HCT116 (cell line): ENCODE measurements at regions not wholly inside any gene's neighbourhood (a gene's known extent, or its start where the extent isn't known, plus 50 kb on each side); places are given as distances from the start of the nearest gene placed in this dataset.
"Not testable (repeated sequence)": the region's sequence is repeated elsewhere in the genome, so short reads cannot be mapped to it uniquely, and the experiment has no call there.

Experiments
- ATAC-seq: fragments of 200-7000 bp; cut with Tn5 transposase; 2 replicates; pipeline ENCODE4 v1.9.1; 2020; ENCODE audit warnings: mild to moderate bottlenecking, moderate library complexity
- BruUV-seq: library from RNA; stranded (reverse); fragments of 400-500 nt; replicated peaks from 2 replicates; lab custom pipeline; 2021; lab: Mats Ljungman, UMichigan
- CTCF ChIA-PET: fragments of 300-600 bp; sonication (Branson Sonifier 250); formaldehyde crosslinking; loops from one replicate; lab custom pipeline; 2021; ENCODE audit warnings: antibody characterized with exemption; lab: Charles Lee
- POLR2A ChIA-PET: fragments of 300-600, 350-600 bp; sonication (Branson Sonifier 250); formaldehyde crosslinking; loops from one replicate; lab custom pipeline; 2021; ENCODE audit warnings: antibody characterized with exemption; lab: Charles Lee
- RAD21 ChIA-PET, 2 experiments: fragments of 300-600 bp; sonication (Branson Sonifier 250); formaldehyde crosslinking; loops; one replicate each; lab custom pipeline; 2023; ENCODE audit warnings: low total read pairs in 2 of 2; ENCODE audit not compliant: uncharacterized antibody in 2 of 2, unreplicated experiment in 2 of 2, low non-redundant PET in 1 of 2; lab: Charles Lee
- DNase-seq: peaks from one replicate; pipeline ENCODE4 v3.0.0-alpha.2; 2010; ENCODE audit warnings: low read depth, low spot score
- H2AFZ ChIP-seq: fragments of 200-600 bp; shearing (Covaris generic), sonication (generic); 2 replicates; pipeline ENCODE4 v1.6.1; 2017; ENCODE audit warnings: low read depth, mixed run types, mixed read lengths, antibody characterized with exemption, low read length; ENCODE audit not compliant: poor library complexity, severe bottlenecking
- H3K27ac ChIP-seq: 2 replicates; pipeline ENCODE4 v1.5.1; 2012; ENCODE audit warnings: low read depth, low read length
- H3K27me3 ChIP-seq: fragments of 200-600 bp; sonication (generic); 2 replicates; pipeline ENCODE4 v1.6.1; 2016; ENCODE audit warnings: mixed run types, low read length, mixed read lengths; ENCODE audit not compliant: insufficient read depth
- H3K36me3 ChIP-seq, 2 experiments: fragments of 200-500 bp in 1 of 2; fragments of 200-600 bp in 1 of 2; sonication (Bioruptor generic) in 1 of 2; sonication (generic) in 1 of 2; 2 replicates each; pipeline versions ENCODE4 v1.5.1 to v1.6.1; 2014 to 2016; ENCODE audit warnings: low read length in 2 of 2, inconsistent platforms in 1 of 2, mixed read lengths in 1 of 2, mixed run types in 1 of 2; ENCODE audit not compliant: insufficient read depth in 2 of 2, control insufficient read depth in 1 of 2
- H3K4me1 ChIP-seq, 2 experiments: fragments of 200-600 bp in 1 of 2; sonication (generic) in 1 of 2; 2 replicates each; pipeline versions ENCODE4 v1.5.1 to v1.6.1; 2012 to 2017; ENCODE audit warnings: low read length in 2 of 2, inconsistent platforms in 1 of 2, mild to moderate bottlenecking in 1 of 2, mixed read lengths in 1 of 2, mixed run types in 1 of 2, moderate library complexity in 1 of 2; ENCODE audit not compliant: insufficient read depth in 2 of 2, control insufficient read depth in 1 of 2
- H3K4me2 ChIP-seq: fragments of 200-600 bp; sonication (generic); 2 replicates; pipeline ENCODE4 v1.6.1; 2017; ENCODE audit warnings: mixed run types, low read length, mixed read lengths
- H3K4me3 ChIP-seq, 2 experiments: fragments of 200-600 bp in 1 of 2; sonication (generic) in 1 of 2; replicated peaks in 1 of 2; 2 replicates each; pipeline ENCODE4 v1.5.1; 2011 to 2016; ENCODE audit warnings: low read length in 2 of 2, control low read depth in 1 of 2, low read depth in 1 of 2, mild to moderate bottlenecking in 1 of 2, mixed read lengths in 1 of 2, mixed run types in 1 of 2
- H3K79me2 ChIP-seq: fragments of 200-600 bp; sonication (generic); 2 replicates; pipeline ENCODE4 v1.6.1; 2017; ENCODE audit warnings: mild to moderate bottlenecking, mixed run types, low read length, moderate library complexity, mixed read lengths; ENCODE audit not compliant: insufficient read depth
- H3K9ac ChIP-seq: fragments of 200-600 bp; sonication (generic); 2 replicates; pipeline ENCODE4 v1.6.1; 2016; ENCODE audit warnings: low read length, mixed read lengths
- H3K9me2 ChIP-seq: fragments of 200-600 bp; sonication (generic), shearing (Covaris generic); 2 replicates; pipeline ENCODE4 v1.6.1; 2017; ENCODE audit warnings: mixed run types, mild to moderate bottlenecking, moderate library complexity; ENCODE audit not compliant: insufficient read depth
- H3K9me3 ChIP-seq, 2 experiments: fragments of 200-500 bp in 1 of 2; fragments of 200-600 bp in 1 of 2; sonication (Bioruptor generic) in 1 of 2; sonication (generic) in 1 of 2; 2 replicates each; pipeline ENCODE4 v1.6.1; 2014 to 2017; ENCODE audit warnings: low read length in 2 of 2, mixed read lengths in 2 of 2, inconsistent platforms in 1 of 2, low read depth in 1 of 2, mild to moderate bottlenecking in 1 of 2, mixed run types in 1 of 2, moderate library complexity in 1 of 2; ENCODE audit not compliant: control insufficient read depth in 1 of 2, insufficient read depth in 1 of 2
- H4K20me1 ChIP-seq: fragments of 200-600 bp; sonication (generic), shearing (Covaris generic); 2 replicates; pipeline ENCODE4 v1.6.1; 2017; ENCODE audit warnings: mixed run types, mild to moderate bottlenecking, moderate library complexity; ENCODE audit not compliant: insufficient read depth
- ELF1 ChIP-seq: IDR thresholded peaks from 2 replicates; pipeline ENCODE4 v1.6.1; 2012; ENCODE audit warnings: low read depth, borderline replicate concordance
- RAD21 ChIP-seq: IDR thresholded peaks from 2 replicates; pipeline ENCODE4 v1.6.1; 2012; ENCODE audit warnings: low read depth, mild to moderate bottlenecking
- ZFX ChIP-seq: fragments of 450-650 bp; IDR thresholded peaks from 2 replicates; pipeline ENCODE4 v1.6.1; 2017
- intact Hi-C: fragments of 100-400 bp; cut with micrococcal nuclease; formaldehyde crosslinking; loops from 2 replicates; pipeline ENCODE4 v1.10.0; 2022
- TF ChIP-seq, protein P1 (sequence below), 3 experiments: fragments of 200-600 bp in 1 of 3; sonication (generic) in 1 of 3; IDR thresholded peaks in 2 of 3; conservative IDR thresholded peaks in 1 of 3; 2 replicates each; pipeline ENCODE4 v1.5.1; 2012 to 2017; ENCODE audit warnings: low read depth in 2 of 3, low read length in 2 of 3, antibody characterized with exemption in 1 of 3, borderline replicate concordance in 1 of 3, control low read depth in 1 of 3, mild to moderate bottlenecking in 1 of 3, mixed read lengths in 1 of 3, mixed run types in 1 of 3, moderate library complexity in 1 of 3; ENCODE audit not compliant: insufficient read depth in 1 of 3

DNA sequence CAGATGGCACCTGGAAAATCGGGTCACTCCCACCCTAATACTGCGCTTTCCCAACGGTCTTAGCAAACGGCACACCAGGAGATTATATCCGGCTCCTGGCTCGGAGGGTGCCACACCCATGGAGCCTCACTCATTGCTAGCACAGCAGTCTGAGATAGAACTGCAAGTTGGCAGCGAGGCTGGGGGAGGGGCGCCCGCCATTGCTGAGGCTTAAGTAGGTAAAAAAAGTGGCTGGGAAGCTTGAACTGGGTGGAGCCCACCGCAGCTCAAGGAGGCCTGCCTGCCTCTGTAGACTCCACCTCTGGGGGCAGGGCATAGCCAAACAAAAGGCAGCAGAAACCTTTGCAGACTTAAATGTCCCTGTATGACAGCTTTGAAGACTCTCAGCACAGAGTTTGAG is 189.6 kb upstream of the GPR149 start:
- H3K9me2 ChIP-seq, H3K27ac ChIP-seq, RAD21 ChIA-PET, H3K79me2 ChIP-seq, H3K9me3 ChIP-seq, H2AFZ ChIP-seq, H3K9ac ChIP-seq, H3K4me3 ChIP-seq, H3K4me1 ChIP-seq, POLR2A ChIA-PET, H3K4me2 ChIP-seq, ATAC-seq, DNase-seq, H3K27me3 ChIP-seq, H3K36me3 ChIP-seq, intact Hi-C loops, BruUV-seq, CTCF ChIA-PET, H4K20me1 ChIP-seq: not testable (repeated sequence)

DNA sequence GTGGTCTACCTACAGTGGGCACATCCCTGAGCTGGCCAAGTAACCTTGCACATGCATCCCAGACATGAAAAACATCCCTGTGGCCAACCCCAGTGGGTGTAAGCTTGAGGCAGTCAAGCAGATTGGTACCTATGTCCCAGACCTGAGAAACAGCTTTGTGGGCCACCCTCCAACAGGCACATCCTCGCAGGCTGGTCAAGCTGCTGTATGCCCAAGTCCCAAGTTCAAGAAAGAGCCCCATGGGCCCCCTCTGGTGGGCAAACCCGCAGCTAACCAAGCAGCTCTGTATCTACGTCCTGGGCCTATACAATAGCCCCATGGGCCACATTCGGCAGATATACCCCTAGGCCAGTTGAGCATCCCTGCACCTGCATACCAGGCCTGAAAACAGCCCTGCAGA is 186.3 kb upstream of the GPR149 start:
- H3K27ac ChIP-seq: no peak overlapping the region
- no peaks in the 10 kb centered on the region for H3K36me3 ChIP-seq
- DNase-seq (no peak), ATAC-seq (peak; percentile 64)
- BruUV-seq: no TSS peak
- H3K27me3 ChIP-seq: no peaks in the 10 kb centered on the region
- H2AFZ ChIP-seq: no peak overlapping the region
- no peaks in the 10 kb centered on the region for H4K20me1 ChIP-seq
- H3K4me3 ChIP-seq: no peak overlapping the region
- intact Hi-C loops: no loop called here
- H3K4me2 ChIP-seq: no peak overlapping the region
- TF ChIP-seq RAD21 (peak; percentile 12; the same call in 1 of the 2 replicates), ELF1 (no peak), ZFX (no peak)
- TF ChIP-seq, protein P1, sequence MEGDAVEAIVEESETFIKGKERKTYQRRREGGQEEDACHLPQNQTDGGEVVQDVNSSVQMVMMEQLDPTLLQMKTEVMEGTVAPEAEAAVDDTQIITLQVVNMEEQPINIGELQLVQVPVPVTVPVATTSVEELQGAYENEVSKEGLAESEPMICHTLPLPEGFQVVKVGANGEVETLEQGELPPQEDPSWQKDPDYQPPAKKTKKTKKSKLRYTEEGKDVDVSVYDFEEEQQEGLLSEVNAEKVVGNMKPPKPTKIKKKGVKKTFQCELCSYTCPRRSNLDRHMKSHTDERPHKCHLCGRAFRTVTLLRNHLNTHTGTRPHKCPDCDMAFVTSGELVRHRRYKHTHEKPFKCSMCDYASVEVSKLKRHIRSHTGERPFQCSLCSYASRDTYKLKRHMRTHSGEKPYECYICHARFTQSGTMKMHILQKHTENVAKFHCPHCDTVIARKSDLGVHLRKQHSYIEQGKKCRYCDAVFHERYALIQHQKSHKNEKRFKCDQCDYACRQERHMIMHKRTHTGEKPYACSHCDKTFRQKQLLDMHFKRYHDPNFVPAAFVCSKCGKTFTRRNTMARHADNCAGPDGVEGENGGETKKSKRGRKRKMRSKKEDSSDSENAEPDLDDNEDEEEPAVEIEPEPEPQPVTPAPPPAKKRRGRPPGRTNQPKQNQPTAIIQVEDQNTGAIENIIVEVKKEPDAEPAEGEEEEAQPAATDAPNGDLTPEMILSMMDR (IDR thresholded peaks at IDR 0.05 in 2 of 3, conservative IDR thresholded peaks at IDR 0.05 in 1 of 3; ENCODE audit: borderline replicate concordance in 1 of 3, insufficient read depth in 1 of 3, low read depth in 2 of 3, low read length in 2 of 3): peak in 2 of 3 experiments; percentile 18 to 23; a peak in 2 of 6 replicates
- no peak overlapping the region for H3K9ac ChIP-seq
- H3K9me2 ChIP-seq: no peaks in the 10 kb centered on the region
- CTCF ChIA-PET: no interaction called here
- H3K9me3 ChIP-seq: no peaks in the 10 kb centered on the region
- H3K4me1 ChIP-seq: no peaks in the 10 kb centered on the region
- no peaks in the 10 kb centered on the region for H3K79me2 ChIP-seq
- RAD21 ChIA-PET: no interaction called here
- POLR2A ChIA-PET: no interaction called here
